ENCODE measurements at regions not wholly inside any gene's neighbourhood (a gene's known extent, or its start where the extent isn't known, plus 50 kb on each side); places are given as distances from the start of the nearest gene placed in this dataset.

GRCh38 chr7:84454174-84454959 is 259.8 kb upstream of the SEMA3A start:
- in situ Hi-C loops (cut with MboI; ENCODE audit: low pct_unique_long_range_greater_than_20kb, low sequenced_read_pairs, unreplicated experiment) = no loop called here

DNA sequence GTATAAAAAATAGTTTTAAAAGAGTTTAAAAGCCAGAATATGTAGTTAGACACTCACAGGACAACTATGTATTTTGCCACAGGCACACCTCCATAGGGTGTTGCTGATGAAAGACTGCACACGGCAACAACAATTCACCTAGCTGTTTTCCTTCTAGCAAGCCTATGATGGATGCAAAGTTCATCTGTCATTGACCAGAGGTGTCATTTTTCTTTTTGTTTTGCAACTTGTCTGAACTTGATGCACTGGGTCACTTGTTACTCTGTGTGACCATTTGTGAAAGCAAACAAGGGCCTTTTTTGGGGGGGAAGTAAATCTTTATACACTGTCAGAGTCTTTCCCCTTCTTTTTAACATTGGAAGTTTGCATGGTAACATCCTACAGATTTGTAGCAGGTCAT is 258.0 kb upstream of the SEMA3A start:
- TF ChIP-seq, protein P1, sequence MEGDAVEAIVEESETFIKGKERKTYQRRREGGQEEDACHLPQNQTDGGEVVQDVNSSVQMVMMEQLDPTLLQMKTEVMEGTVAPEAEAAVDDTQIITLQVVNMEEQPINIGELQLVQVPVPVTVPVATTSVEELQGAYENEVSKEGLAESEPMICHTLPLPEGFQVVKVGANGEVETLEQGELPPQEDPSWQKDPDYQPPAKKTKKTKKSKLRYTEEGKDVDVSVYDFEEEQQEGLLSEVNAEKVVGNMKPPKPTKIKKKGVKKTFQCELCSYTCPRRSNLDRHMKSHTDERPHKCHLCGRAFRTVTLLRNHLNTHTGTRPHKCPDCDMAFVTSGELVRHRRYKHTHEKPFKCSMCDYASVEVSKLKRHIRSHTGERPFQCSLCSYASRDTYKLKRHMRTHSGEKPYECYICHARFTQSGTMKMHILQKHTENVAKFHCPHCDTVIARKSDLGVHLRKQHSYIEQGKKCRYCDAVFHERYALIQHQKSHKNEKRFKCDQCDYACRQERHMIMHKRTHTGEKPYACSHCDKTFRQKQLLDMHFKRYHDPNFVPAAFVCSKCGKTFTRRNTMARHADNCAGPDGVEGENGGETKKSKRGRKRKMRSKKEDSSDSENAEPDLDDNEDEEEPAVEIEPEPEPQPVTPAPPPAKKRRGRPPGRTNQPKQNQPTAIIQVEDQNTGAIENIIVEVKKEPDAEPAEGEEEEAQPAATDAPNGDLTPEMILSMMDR (IDR thresholded peaks at IDR 0.05; ENCODE audit: extremely low read depth, insufficient read depth, missing control alignments) = no peak
- in situ Hi-C loops (cut with MboI; ENCODE audit: low pct_unique_long_range_greater_than_20kb, low sequenced_read_pairs, unreplicated experiment) = no loop called here
- no peak for DNase-seq (ENCODE audit: low spot score)

More at GRCh38 chr7:84454174-84454959, 259.8 kb upstream of the SEMA3A start:
- no peak for DNase-seq (ENCODE audit: low spot score)
- TF ChIP-seq, protein P1 (IDR thresholded peaks at IDR 0.05; ENCODE audit: extremely low read depth, insufficient read depth, missing control alignments) = no peak

DNA sequence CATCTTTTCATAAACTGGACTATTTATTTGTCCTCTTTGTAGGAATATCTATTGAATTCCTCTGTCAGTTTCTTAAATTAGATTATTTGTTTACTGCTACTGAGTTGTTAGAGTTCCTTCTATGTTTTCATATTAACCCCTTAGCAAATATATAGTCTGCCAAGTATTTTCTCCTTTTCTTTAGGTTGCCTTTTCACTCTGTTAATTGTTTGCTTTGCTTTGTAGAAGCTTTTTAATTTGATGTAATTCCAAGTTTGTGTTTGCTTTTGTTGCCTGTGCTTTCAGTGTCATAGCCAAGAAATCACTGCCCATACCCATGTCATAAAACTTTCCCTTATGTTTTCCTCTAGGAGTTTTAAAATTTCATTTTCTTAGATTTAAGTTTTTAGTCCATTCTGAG is 256.2 kb upstream of the SEMA3A start:
- DNase-seq (ENCODE audit: low spot score) = no peak
- in situ Hi-C loops (cut with MboI; ENCODE audit: low pct_unique_long_range_greater_than_20kb, low sequenced_read_pairs, unreplicated experiment) = no loop called here
- TF ChIP-seq, protein P1 (IDR thresholded peaks at IDR 0.05; ENCODE audit: extremely low read depth, insufficient read depth, missing control alignments) = no peak

DNA sequence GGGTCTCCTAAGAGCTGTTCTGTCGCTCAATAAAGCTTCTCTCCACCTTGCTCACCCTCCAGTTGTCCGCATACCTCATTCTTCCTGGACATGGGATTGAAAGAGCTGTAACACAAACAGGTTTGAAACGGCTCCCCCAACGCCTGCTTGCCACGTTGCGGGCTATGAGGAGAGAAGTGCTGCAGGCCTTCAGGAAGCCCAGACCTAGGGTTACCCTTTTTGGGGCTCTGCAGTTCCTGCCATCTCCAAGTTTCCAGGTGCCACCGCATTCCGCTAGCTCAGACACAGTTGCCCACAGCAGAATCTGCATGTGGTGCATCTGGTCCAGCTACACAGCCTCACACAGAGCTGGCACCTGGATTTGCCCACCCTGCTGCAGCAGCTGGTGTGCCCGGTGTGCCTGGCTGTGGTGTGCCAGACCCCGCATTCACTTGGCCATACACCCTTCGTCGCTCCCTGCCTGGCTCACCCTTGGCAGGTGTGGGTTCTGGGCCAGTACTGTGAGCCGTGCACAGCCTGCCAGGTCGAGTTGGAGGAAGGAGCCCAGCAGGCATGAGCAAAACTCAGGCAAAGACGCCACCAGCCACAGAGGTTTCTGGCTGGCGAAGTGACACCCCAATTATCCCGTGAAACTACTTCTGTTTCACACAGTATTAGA is 253.2 kb upstream of the SEMA3A start:
- in situ Hi-C loops (cut with MboI; ENCODE audit: low pct_unique_long_range_greater_than_20kb, low sequenced_read_pairs, unreplicated experiment) = no loop called here
- TF ChIP-seq, protein P1 (IDR thresholded peaks at IDR 0.05; ENCODE audit: extremely low read depth, insufficient read depth, missing control alignments) = no peak
- no peak for DNase-seq (ENCODE audit: low spot score)

- no peak for DNase-seq (ENCODE audit: low spot score)
- in situ Hi-C loops (cut with MboI; ENCODE audit: low pct_unique_long_range_greater_than_20kb, low sequenced_read_pairs, unreplicated experiment) = no loop called here
These were observed 252.4 kb upstream of the SEMA3A start for GRCh38 chr7:84446991-84447480.

DNA sequence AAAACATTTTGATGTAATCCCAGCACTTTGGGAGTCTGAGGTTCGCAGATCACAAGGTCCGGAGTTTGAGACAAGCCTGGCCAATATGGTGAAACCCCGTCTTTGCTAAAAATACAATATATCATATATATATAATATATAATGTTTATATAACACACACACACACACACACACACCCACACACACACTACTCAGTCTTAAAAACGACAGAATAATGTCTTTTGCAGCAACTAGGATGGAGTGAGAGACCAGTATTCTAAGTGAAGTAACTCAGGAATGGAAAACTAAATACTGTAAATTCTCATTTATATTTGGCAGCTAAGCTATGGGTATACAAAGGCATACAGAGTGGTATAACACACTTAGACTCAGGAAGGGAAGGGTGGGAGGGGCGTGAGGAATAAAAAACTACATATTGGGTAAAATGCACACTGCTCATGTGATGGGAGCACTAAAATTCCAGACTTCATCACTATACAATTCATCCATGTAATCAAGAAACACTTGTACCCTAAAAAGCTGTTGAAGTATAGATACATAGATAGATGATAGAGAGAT is 231.2 kb upstream of the SEMA3A start:
- in situ Hi-C loops (cut with MboI; ENCODE audit: low pct_unique_long_range_greater_than_20kb, low sequenced_read_pairs, unreplicated experiment) = no loop called here
- TF ChIP-seq, protein P1 (IDR thresholded peaks at IDR 0.05; ENCODE audit: extremely low read depth, insufficient read depth, missing control alignments) = no peak
- DNase-seq (ENCODE audit: low spot score) = no peak

More at GRCh38 chr7:84446991-84447480, 252.4 kb upstream of the SEMA3A start:
- TF ChIP-seq, protein P1 (IDR thresholded peaks at IDR 0.05; ENCODE audit: extremely low read depth, insufficient read depth, missing control alignments) = no peak

All from GM13977 (cell line).